ENCODE measurements at regions not wholly inside any gene's neighbourhood (a gene's known extent, or its start where the extent isn't known, plus 50 kb on each side); places are given as distances from the start of the nearest gene placed in this dataset.

- no peaks in the 10 kb centered on the region for H3K36me3 Mint-ChIP-seq (ENCODE audit: insufficient read depth, unreplicated experiment)
- no peak overlapping the region for H3K27ac Mint-ChIP-seq (ENCODE audit: low read depth, unreplicated experiment)
- intact Hi-C loops (cut with micrococcal nuclease), result loop anchor here (10.0 kb wide), 1 partner anchor 183 kb away; no protein-coding TSS in a partner anchor
- H3K4me1 Mint-ChIP-seq (ENCODE audit: insufficient read depth, unreplicated experiment), result peaks cover 18% of the 10 kb centered on the region
- H3K4me3 Mint-ChIP-seq (ENCODE audit: unreplicated experiment), result no peak overlapping the region
- CTCF ChIA-PET, result interaction anchor here (0.5 to 1.7 kb wide), 4 partner anchors 18 to 460 kb away, joined by 3 to 4 read pairs (median 4); no protein-coding TSS in a partner anchor
- BruUV-seq (replicated peaks), result no TSS peak
- POLR2A ChIA-PET, result no interaction called here
- no peaks in the 10 kb centered on the region for H3K27me3 Mint-ChIP-seq (ENCODE audit: insufficient read depth, unreplicated experiment)
- no peak for DNase-seq (ENCODE audit: unreplicated experiment)
- TF ChIP-seq, protein P1, sequence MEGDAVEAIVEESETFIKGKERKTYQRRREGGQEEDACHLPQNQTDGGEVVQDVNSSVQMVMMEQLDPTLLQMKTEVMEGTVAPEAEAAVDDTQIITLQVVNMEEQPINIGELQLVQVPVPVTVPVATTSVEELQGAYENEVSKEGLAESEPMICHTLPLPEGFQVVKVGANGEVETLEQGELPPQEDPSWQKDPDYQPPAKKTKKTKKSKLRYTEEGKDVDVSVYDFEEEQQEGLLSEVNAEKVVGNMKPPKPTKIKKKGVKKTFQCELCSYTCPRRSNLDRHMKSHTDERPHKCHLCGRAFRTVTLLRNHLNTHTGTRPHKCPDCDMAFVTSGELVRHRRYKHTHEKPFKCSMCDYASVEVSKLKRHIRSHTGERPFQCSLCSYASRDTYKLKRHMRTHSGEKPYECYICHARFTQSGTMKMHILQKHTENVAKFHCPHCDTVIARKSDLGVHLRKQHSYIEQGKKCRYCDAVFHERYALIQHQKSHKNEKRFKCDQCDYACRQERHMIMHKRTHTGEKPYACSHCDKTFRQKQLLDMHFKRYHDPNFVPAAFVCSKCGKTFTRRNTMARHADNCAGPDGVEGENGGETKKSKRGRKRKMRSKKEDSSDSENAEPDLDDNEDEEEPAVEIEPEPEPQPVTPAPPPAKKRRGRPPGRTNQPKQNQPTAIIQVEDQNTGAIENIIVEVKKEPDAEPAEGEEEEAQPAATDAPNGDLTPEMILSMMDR (IDR thresholded peaks at IDR 0.05; ENCODE audit: unreplicated experiment), result no peak
- H3K9me3 Mint-ChIP-seq (ENCODE audit: unreplicated experiment), result no peaks in the 10 kb centered on the region
These were observed 147.2 kb upstream of the L3MBTL4 start for GRCh38 chr18:6561862-6562291.

DNA sequence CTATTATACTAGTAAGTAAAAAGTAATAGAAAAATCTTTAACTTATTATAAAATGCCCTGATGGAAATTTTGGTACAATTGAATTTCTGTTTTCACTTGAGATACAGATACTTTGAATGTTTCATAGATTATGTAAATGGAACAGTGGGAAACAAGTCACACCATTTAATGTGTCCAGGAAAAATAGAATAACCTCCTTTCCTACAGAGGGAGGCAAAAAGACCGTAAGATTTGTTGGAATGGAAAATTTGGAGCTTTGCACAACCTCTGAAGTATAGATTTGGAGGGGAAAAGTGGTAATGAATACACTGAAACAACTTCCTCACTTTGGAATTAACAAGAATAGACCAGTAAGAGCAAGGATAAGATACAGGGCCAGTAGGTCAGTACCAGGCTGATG is 149.2 kb upstream of the L3MBTL4 start:
- ChIA-PET CTCF (interaction anchor here (0.9 to 1.0 kb wide), 2 partner anchors 322 to 356 kb away, joined by 3 to 4 read pairs; no protein-coding TSS in a partner anchor), POLR2A (interaction anchor here (0.6 to 1.4 kb wide), 3 partner anchors 11 to 178 kb away, joined by 3 to 6 read pairs (median 4); no protein-coding TSS in a partner anchor)
- intact Hi-C loops (cut with micrococcal nuclease), result loop anchor here (10.0 kb wide), 1 partner anchor 181 kb away; no protein-coding TSS in a partner anchor
- DNase-seq (ENCODE audit: unreplicated experiment), result no peak
- Mint-ChIP-seq H3K27me3 (ENCODE audit: insufficient read depth, unreplicated experiment) (no peaks in the 10 kb centered on the region), H3K4me3 (ENCODE audit: unreplicated experiment) (no peak overlapping the region), H3K27ac (ENCODE audit: low read depth, unreplicated experiment) (no peak overlapping the region), H3K9me3 (ENCODE audit: unreplicated experiment) (no peaks in the 10 kb centered on the region), H3K36me3 (ENCODE audit: insufficient read depth, unreplicated experiment) (no peaks in the 10 kb centered on the region), H3K4me1 (ENCODE audit: insufficient read depth, unreplicated experiment) (peaks cover 25% of the 10 kb centered on the region)
- no TSS peak for BruUV-seq (replicated peaks)
- TF ChIP-seq, protein P1 (IDR thresholded peaks at IDR 0.05; ENCODE audit: unreplicated experiment), result no peak

GRCh38 chr18:6564950-6565814 is 150.5 kb upstream of the L3MBTL4 start:
- peaks cover 25% of the 10 kb centered on the region for H3K4me1 Mint-ChIP-seq (ENCODE audit: insufficient read depth, unreplicated experiment)
- DNase-seq (ENCODE audit: unreplicated experiment), result no peak
- CTCF ChIA-PET, result interaction anchor here (1.0 kb wide), 1 partner anchor 355 kb away, joined by 3 read pairs; no protein-coding TSS in a partner anchor
- no peaks in the 10 kb centered on the region for H3K36me3 Mint-ChIP-seq (ENCODE audit: insufficient read depth, unreplicated experiment)
- H3K27me3 Mint-ChIP-seq (ENCODE audit: insufficient read depth, unreplicated experiment), result no peaks in the 10 kb centered on the region
- TF ChIP-seq, protein P1 (IDR thresholded peaks at IDR 0.05; ENCODE audit: unreplicated experiment), result no peak
- H3K4me3 Mint-ChIP-seq (ENCODE audit: unreplicated experiment), result no peak overlapping the region
- no peak overlapping the region for H3K27ac Mint-ChIP-seq (ENCODE audit: low read depth, unreplicated experiment)
- POLR2A ChIA-PET, result interaction anchor here (0.8 to 1.4 kb wide), 3 partner anchors 40 to 176 kb away, joined by 4 to 6 read pairs (median 5); no protein-coding TSS in a partner anchor
- no peaks in the 10 kb centered on the region for H3K9me3 Mint-ChIP-seq (ENCODE audit: unreplicated experiment)
- intact Hi-C loops (cut with micrococcal nuclease), result loop anchor here (5.0 to 10.0 kb wide), 2 partner anchors 67 to 180 kb away; no protein-coding TSS in a partner anchor
- BruUV-seq (replicated peaks), result no TSS peak

DNA sequence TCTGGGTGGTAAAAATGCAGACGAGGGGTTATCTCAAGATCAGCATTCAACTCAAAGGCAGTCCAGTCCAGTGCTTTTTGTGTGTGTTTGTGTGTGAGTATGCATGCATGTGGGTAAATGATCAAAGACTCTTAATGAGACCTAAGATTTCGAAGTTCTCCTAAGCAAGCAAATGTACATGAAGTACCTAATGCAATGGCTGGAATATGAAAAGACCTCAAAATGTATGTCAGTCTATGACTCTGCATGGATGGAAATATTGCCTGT is 151.0 kb upstream of the L3MBTL4 start:
- DNase-seq (ENCODE audit: unreplicated experiment), result no peak
- BruUV-seq (replicated peaks), result no TSS peak
- Mint-ChIP-seq H3K36me3 (ENCODE audit: insufficient read depth, unreplicated experiment) (no peaks in the 10 kb centered on the region), H3K9me3 (ENCODE audit: unreplicated experiment) (no peaks in the 10 kb centered on the region), H3K27me3 (ENCODE audit: insufficient read depth, unreplicated experiment) (no peaks in the 10 kb centered on the region), H3K27ac (ENCODE audit: low read depth, unreplicated experiment) (no peak overlapping the region), H3K4me3 (ENCODE audit: unreplicated experiment) (no peak overlapping the region), H3K4me1 (ENCODE audit: insufficient read depth, unreplicated experiment) (peaks cover 25% of the 10 kb centered on the region)
- POLR2A ChIA-PET, result no interaction called here
- TF ChIP-seq, protein P1 (IDR thresholded peaks at IDR 0.05; ENCODE audit: unreplicated experiment), result no peak
- CTCF ChIA-PET, result interaction anchor here (1.2 kb wide), 1 partner anchor 9 kb away, joined by 4 read pairs; no protein-coding TSS in a partner anchor
- intact Hi-C loops (cut with micrococcal nuclease), result loop anchor here (5.0 to 10.0 kb wide), 2 partner anchors 67 to 179 kb away; no protein-coding TSS in a partner anchor

Data from MCF 10A (cell line).